ENCODE measurements at regions not wholly inside any gene's neighbourhood (a gene's known extent, or its start where the extent isn't known, plus 50 kb on each side); places are given as distances from the start of the nearest gene placed in this dataset.

GRCh38 chr12:76194724-76195123 lies 110.2 kb upstream of the NAP1L1 start:
- Histone ChIP-seq H3K4me1 (ENCODE audit: low read depth) (no peaks in the 10 kb centered on the region), H3K9me3 (peaks cover 16% of the 10 kb centered on the region), H3K4me3 (no peak overlapping the region), H3K36me3 (ENCODE audit: low read depth) (no peaks in the 10 kb centered on the region)
- TF ChIP-seq CTCF (IDR thresholded peaks at IDR 0.05), result no peak
- ATAC-seq (no peak), DNase-seq (no peak)
- intact Hi-C loops (cut with DNase I, micrococcal nuclease), result no loop called here

GRCh38 chr12:76193961-76194360 lies 109.5 kb upstream of the NAP1L1 start:
- DNase-seq (no peak), ATAC-seq (no peak)
- Histone ChIP-seq H3K4me3 (no peak overlapping the region), H3K36me3 (ENCODE audit: low read depth) (no peaks in the 10 kb centered on the region), H3K9me3 (peaks cover 9% of the 10 kb centered on the region), H3K4me1 (ENCODE audit: low read depth) (no peaks in the 10 kb centered on the region)
- TF ChIP-seq CTCF (IDR thresholded peaks at IDR 0.05), result no peak
- intact Hi-C loops (cut with DNase I, micrococcal nuclease), result no loop called here

GRCh38 chr12:76192416-76192815 lies 107.9 kb upstream of the NAP1L1 start:
- ATAC-seq (no peak), DNase-seq (no peak)
- Histone ChIP-seq H3K36me3 (ENCODE audit: low read depth) (no peaks in the 10 kb centered on the region), H3K9me3 (no peaks in the 10 kb centered on the region), H3K4me3 (no peak overlapping the region), H3K4me1 (ENCODE audit: low read depth) (no peaks in the 10 kb centered on the region)
- TF ChIP-seq CTCF (IDR thresholded peaks at IDR 0.05), result no peak
- intact Hi-C loops (cut with DNase I, micrococcal nuclease), result no loop called here

GRCh38 chr12:76190299-76190698 lies 105.8 kb upstream of the NAP1L1 start:
- no peak overlapping the region for H3K4me3 ChIP-seq
- H3K9me3 ChIP-seq, result no peaks in the 10 kb centered on the region
- intact Hi-C loops (cut with DNase I, micrococcal nuclease), result no loop called here
- DNase-seq, result no peak
- H3K36me3 ChIP-seq (ENCODE audit: low read depth), result no peaks in the 10 kb centered on the region
- no peak for TF ChIP-seq CTCF (IDR thresholded peaks at IDR 0.05)
- no peaks in the 10 kb centered on the region for H3K4me1 ChIP-seq (ENCODE audit: low read depth)
- ATAC-seq, result no peak

GRCh38 chr12:76189851-76190250 lies 105.4 kb upstream of the NAP1L1 start:
- no peaks in the 10 kb centered on the region for H3K4me1 ChIP-seq (ENCODE audit: low read depth)
- no peaks in the 10 kb centered on the region for H3K36me3 ChIP-seq (ENCODE audit: low read depth)
- no peak overlapping the region for H3K4me3 ChIP-seq
- no peak for TF ChIP-seq CTCF (IDR thresholded peaks at IDR 0.05)
- intact Hi-C loops (cut with DNase I, micrococcal nuclease), result no loop called here
- DNase-seq (no peak), ATAC-seq (no peak)
- H3K9me3 ChIP-seq, result no peaks in the 10 kb centered on the region

GRCh38 chr12:76187177-76187576 lies 102.7 kb upstream of the NAP1L1 start:
- intact Hi-C loops (cut with DNase I, micrococcal nuclease), result no loop called here
- TF ChIP-seq CTCF (IDR thresholded peaks at IDR 0.05), result no peak

More at GRCh38 chr12:76187177-76187576, 102.7 kb upstream of the NAP1L1 start:
- DNase-seq (no peak), ATAC-seq (no peak)
- Histone ChIP-seq H3K36me3 (ENCODE audit: low read depth) (no peaks in the 10 kb centered on the region), H3K4me3 (no peak overlapping the region), H3K4me1 (ENCODE audit: low read depth) (no peaks in the 10 kb centered on the region), H3K9me3 (no peaks in the 10 kb centered on the region)

Measured in mucosa of descending colon (tissue), 3 donors.